Heart left ventricle (tissue), 16 donors: ENCODE measurements at regions not wholly inside any gene's neighbourhood (a gene's known extent, or its start where the extent isn't known, plus 50 kb on each side); places are given as distances from the start of the nearest gene placed in this dataset.
A peak's percentile ranks its signal among the peaks of the same experiment; 100 is the strongest.

Source experiments
- ATAC-seq, 4 donors: fragments of 200-7000 bp; cut with Tn5 transposase; one replicate each; pipeline ENCODE4 v1.9.1; 2020 to 2022; ENCODE audit warnings: moderate library complexity in 4 of 4, mild to moderate bottlenecking in 3 of 4, moderate number of reproducible peaks in 1 of 4
- DNase-seq, 5 donors: peaks; one replicate each; pipeline ENCODE4 v3.0.0-alpha.2; 2020
- H3K27ac ChIP-seq, 12 donors: fragments of 200-600 bp; sonication (generic) in 4 of 12; one replicate each; pipeline versions ENCODE4 v1.5.0 to v1.8.0; 2016 to 2022; ENCODE audit warnings: mild to moderate bottlenecking in 2 of 12
- H3K27me3 ChIP-seq, 9 donors: fragments of 200-600 bp; sonication (generic) in 2 of 9; one replicate each; pipeline versions ENCODE4 v1.5.1 to v1.8.0; 2016 to 2022; ENCODE audit warnings: mild to moderate bottlenecking in 3 of 9
- H3K36me3 ChIP-seq, 9 donors: fragments of 200-600 bp; sonication (generic) in 2 of 9; one replicate each; pipeline versions ENCODE4 v1.5.0 to v1.8.0; 2018 to 2022; ENCODE audit warnings: mild to moderate bottlenecking in 2 of 9
- H3K4me1 ChIP-seq, 12 donors: fragments of 200-600 bp; sonication (generic) in 4 of 12; one replicate each; pipeline versions ENCODE4 v1.5.0 to v1.8.0; 2016 to 2022; ENCODE audit warnings: mild to moderate bottlenecking in 3 of 12
- H3K4me3 ChIP-seq, 12 donors: fragments of 200-600 bp; sonication (generic) in 4 of 12; one replicate each; pipeline versions ENCODE4 v1.5.0 to v1.8.0; 2017 to 2022; ENCODE audit warnings: mild to moderate bottlenecking in 9 of 12, moderate library complexity in 4 of 12
- H3K9me3 ChIP-seq, 12 donors: fragments of 200-600 bp; sonication (generic) in 4 of 12; one replicate each; pipeline versions ENCODE4 v1.5.0 to v1.8.0; 2016 to 2022; ENCODE audit warnings: mild to moderate bottlenecking in 1 of 12
- CTCF ChIP-seq, 12 donors: fragments of 200-600 bp; sonication (generic) in 4 of 12; IDR thresholded peaks; one replicate each; pipeline versions ENCODE4 v1.5.0 to v1.8.0; 2018 to 2022; ENCODE audit warnings: antibody characterized with exemption in 12 of 12, mild to moderate bottlenecking in 5 of 12
- POLR2A ChIP-seq, 2 donors: fragments of 450-650 bp; IDR thresholded peaks; one replicate each; pipeline ENCODE4 v1.6.1; 2017; ENCODE audit warnings: antibody characterized with exemption in 2 of 2, mild to moderate bottlenecking in 2 of 2, moderate library complexity in 2 of 2
- WGBS, 4 donors: extraction: QIAGEN DNeasy Blood & Tissue Kit in 2 of 4; methylation state at CpG; one replicate each; pipeline versions ENCODE4 v1.1.5 to v1.1.7; 2013 to 2018; 5-methylcytosine and 5-hydroxymethylcytosine counted together
- intact Hi-C, 10 donors: fragments of 100-400 bp; cut with DNase I; formaldehyde crosslinking; loops; one replicate each; pipeline versions ENCODE4 v1.11.1 to v1.14.2; 2022
- donor health status: ischemic (EF 13 %, LVEDD 7.1; RV severe dilation, severe dysfunction).
- donor health status: healthy with polysubstance abuse.
- donor health status: DM: no; HTN: yes; CAD: no.
- donor health status: DM: no; HTN: no; CAD: no.
- donor health status: ischemic (EF 25% LVEDD 6.9; RV normal size, moderate dysfunction).
- donor health status: ischemic (EF 25% LVEDD 5.7; RV mildly dilated, moderate dysfunction).
- donor health status: healthy.
- donor health status: DM: yes; HTN: yes; CAD: no.
- donor health status: ischemic (EF 35%, LVEDD 5.7; RV mildly dilated, moderate dysfunction).
- donor health status: nonischemic (EF 11% LVEDD 7.7; RV severe dilation, severe dysfunction).
- donor health status: DM: yes; HTN: yes; CAD: no.
- donor health status: PGD.
- donor health status: ischemic (EF 29% LVEDD 5.4; RV normal size, mild dysfunction).
- donor health status: nonischemic (EF 23%, LVEDD 6.1; RV moderate dilation, normal function).

- WGBS, 4 donors = 93 to 100% (median 95%) methylated on average over 2 of the region's 2 CpGs
- Histone ChIP-seq H3K9me3 (no peaks in the 10 kb centered on the region), H3K4me1 (peaks cover 0 to 17% (median 8%) of the 10 kb centered on the region in 12 donors), H3K27me3 (peaks cover 0 to 27% (median 0%) of the 10 kb centered on the region in 9 donors), H3K27ac (no peak overlapping the region), H3K36me3 (no peaks in the 10 kb centered on the region), H3K4me3 (no peak overlapping the region)
- intact Hi-C loops = loop anchor here in 1 of 10 donors (10.0 kb wide), 1 partner anchor 687 kb away; no protein-coding TSS in a partner anchor
- ATAC-seq (no peak), DNase-seq (no peak)
- TF ChIP-seq POLR2A (IDR thresholded peaks at IDR 0.05) = no peak
- TF ChIP-seq CTCF (IDR thresholded peaks at IDR 0.05) = no peak
Observed at GRCh38 chrX:13492286-13492685, 77.1 kb upstream of the EGFL6 start.

GRCh38 chrX:13491061-13491460 lies 78.3 kb upstream of the EGFL6 start:
- Histone ChIP-seq H3K36me3 (no peaks in the 10 kb centered on the region), H3K27me3 (peaks cover 0 to 23% (median 0%) of the 10 kb centered on the region in 9 donors), H3K9me3 (no peaks in the 10 kb centered on the region), H3K4me1 (peaks cover 0 to 20% (median 10%) of the 10 kb centered on the region in 12 donors), H3K4me3 (no peak overlapping the region), H3K27ac (no peak overlapping the region)
- no peak for DNase-seq
- 67 to 96% (median 86%) methylated on average over 3 of the region's 3 CpGs for WGBS, 4 donors
- intact Hi-C loops = loop anchor here in 1 of 10 donors (10.0 kb wide), 1 partner anchor 686 kb away; no protein-coding TSS in a partner anchor
- no peak for ATAC-seq
- TF ChIP-seq POLR2A (IDR thresholded peaks at IDR 0.05) (no peak), CTCF (IDR thresholded peaks at IDR 0.05) (no peak)

DNA sequence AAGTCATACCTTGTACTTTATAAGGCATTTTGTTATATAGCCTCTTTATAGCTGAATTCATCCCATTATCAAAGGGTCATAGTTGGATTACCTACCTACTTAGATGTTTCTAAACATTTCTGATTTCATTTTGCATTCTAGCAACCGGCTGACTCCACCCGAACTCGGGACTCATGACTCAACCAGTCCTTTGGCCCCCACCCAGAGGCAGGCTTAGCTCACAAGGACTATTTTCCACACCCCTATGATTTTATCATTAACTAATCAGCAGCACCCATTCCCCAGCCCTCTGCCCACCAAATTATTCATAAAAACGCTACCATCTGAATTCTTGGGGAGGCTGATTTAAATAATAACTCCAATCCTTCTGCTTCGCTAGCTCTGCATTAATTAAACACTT lies 79.9 kb upstream of the EGFL6 start:
- WGBS, 4 donors = 54 to 70% (median 68%) methylated on average over 5 of the region's 5 CpGs

More for the DNA sequence above, 79.9 kb upstream of the EGFL6 start:
- DNase-seq (peak in 3 of 5 donors; percentile 21 to 60 (median 51)), ATAC-seq (peak in 3 of 4 donors; percentile 16 to 41 (median 39))
- no peaks in the 10 kb centered on the region for H3K9me3 ChIP-seq
- no peak overlapping the region for H3K4me3 ChIP-seq
- H3K27ac ChIP-seq = no peak overlapping the region
- no peak for TF ChIP-seq POLR2A (IDR thresholded peaks at IDR 0.05)
- TF ChIP-seq CTCF (IDR thresholded peaks at IDR 0.05) = no peak
- peaks cover 0 to 20% (median 10%) of the 10 kb centered on the region in 12 donors for H3K4me1 ChIP-seq
- H3K36me3 ChIP-seq = no peaks in the 10 kb centered on the region
- intact Hi-C loops = loop anchor here (2.0 to 10.0 kb wide), 12 partner anchors 125 to 677 kb away; partner anchors contain the start of gene TMSB4X (in 1 of the 10)
- peaks cover 0 to 22% (median 0%) of the 10 kb centered on the region in 9 donors for H3K27me3 ChIP-seq
